Kidney (tissue), 13 donors: ENCODE measurements at regions not wholly inside any gene's neighbourhood (a gene's known extent, or its start where the extent isn't known, plus 50 kb on each side); places are given as distances from the start of the nearest gene placed in this dataset.
A peak's percentile ranks its signal among the peaks of the same experiment; 100 is the strongest.
"Not testable (repeated sequence)": the region's sequence is repeated elsewhere in the genome, so short reads cannot be mapped to it uniquely, and the experiment has no call there.

Source experiments
- DNase-seq, 5 donors: peaks; one replicate each; pipeline ENCODE4 v3.0.0-alpha.2; 2013 to 2020
- FAIRE-seq: peaks from 2 replicates; lab custom pipeline; 2012; peaks lifted over from hg19 to GRCh38; lab: Jason Lieb, UNC
- H3K27ac ChIP-seq, 2 donors: one replicate each; pipeline ENCODE4 v1.7.0; 2013; ENCODE audit warnings: low read depth in 2 of 2, low read length in 2 of 2, inconsistent platforms in 1 of 2
- H3K27me3 ChIP-seq: one replicate; pipeline ENCODE4 v1.7.1; 2013; ENCODE audit warnings: low read length, inconsistent platforms; ENCODE audit not compliant: control insufficient read depth, insufficient read depth
- H3K36me3 ChIP-seq, 3 donors: one replicate each; pipeline versions ENCODE4 v1.7.0 to v1.7.1; 2013; ENCODE audit warnings: low read length in 3 of 3, control low read depth in 1 of 3, inconsistent platforms in 1 of 3; ENCODE audit not compliant: insufficient read depth in 3 of 3, control insufficient read depth in 2 of 3
- H3K4me1 ChIP-seq, 3 donors: one replicate each; pipeline versions ENCODE4 v1.7.0 to v1.7.1; 2013; ENCODE audit warnings: low read length in 3 of 3, inconsistent platforms in 1 of 3, low read depth in 1 of 3; ENCODE audit not compliant: control insufficient read depth in 2 of 3, insufficient read depth in 2 of 3
- H3K4me3 ChIP-seq, 3 donors: one replicate each; pipeline versions ENCODE4 v1.7.0 to v1.8.1; 2013; ENCODE audit warnings: low read length in 3 of 3, control low read depth in 1 of 3, inconsistent platforms in 1 of 3
- H3K9ac ChIP-seq, 3 donors: one replicate each; pipeline versions ENCODE4 v1.7.0 to v1.7.1; 2013; ENCODE audit warnings: low read length in 3 of 3, control low read depth in 1 of 3, inconsistent platforms in 1 of 3
- H3K9me3 ChIP-seq, 3 donors: one replicate each; pipeline versions ENCODE4 v1.7.0 to v1.7.1; 2013; ENCODE audit warnings: low read length in 3 of 3, control low read depth in 1 of 3, inconsistent platforms in 1 of 3; ENCODE audit not compliant: control insufficient read depth in 2 of 3, insufficient read depth in 1 of 3
- intact Hi-C: fragments of 100-400 bp; cut with DNase I; formaldehyde crosslinking; loops from one replicate; pipeline ENCODE4 v1.11.1; 2022
- TF ChIP-seq, protein P1 (sequence below): IDR thresholded peaks from 3 replicates; pipeline ENCODE4 v1.5.1; 2012; ENCODE audit warnings: mild to moderate bottlenecking, moderate library complexity, borderline replicate concordance; ENCODE audit not compliant: insufficient read depth; ENCODE audit errors: extremely low read depth
- donor health status: control.
- donor health status: control.
- donor health status: control.
- donor health status: control.
- donor health status: control.
- donor health status: DM: yes; HTN: yes; CAD: no.
- donor health status: Normal renal cell carcinoma (clear cell type).

GRCh38 chr13:111630406-111630805 is 310.0 kb downstream of the TEX29 start:
- DNase-seq (peak in 3 of 5 donors; percentile 39 to 53 (median 47)), FAIRE-seq (no peak)
- Histone ChIP-seq H3K9ac (no peak overlapping the region), H3K9me3 (no peaks in the 10 kb centered on the region), H3K27ac (no peak overlapping the region), H3K4me1 (no peaks in the 10 kb centered on the region), H3K36me3 (no peaks in the 10 kb centered on the region), H3K27me3 (peaks cover 2% of the 10 kb centered on the region), H3K4me3 (no peak overlapping the region)
- intact Hi-C loops, result no loop called here
- TF ChIP-seq, protein P1, sequence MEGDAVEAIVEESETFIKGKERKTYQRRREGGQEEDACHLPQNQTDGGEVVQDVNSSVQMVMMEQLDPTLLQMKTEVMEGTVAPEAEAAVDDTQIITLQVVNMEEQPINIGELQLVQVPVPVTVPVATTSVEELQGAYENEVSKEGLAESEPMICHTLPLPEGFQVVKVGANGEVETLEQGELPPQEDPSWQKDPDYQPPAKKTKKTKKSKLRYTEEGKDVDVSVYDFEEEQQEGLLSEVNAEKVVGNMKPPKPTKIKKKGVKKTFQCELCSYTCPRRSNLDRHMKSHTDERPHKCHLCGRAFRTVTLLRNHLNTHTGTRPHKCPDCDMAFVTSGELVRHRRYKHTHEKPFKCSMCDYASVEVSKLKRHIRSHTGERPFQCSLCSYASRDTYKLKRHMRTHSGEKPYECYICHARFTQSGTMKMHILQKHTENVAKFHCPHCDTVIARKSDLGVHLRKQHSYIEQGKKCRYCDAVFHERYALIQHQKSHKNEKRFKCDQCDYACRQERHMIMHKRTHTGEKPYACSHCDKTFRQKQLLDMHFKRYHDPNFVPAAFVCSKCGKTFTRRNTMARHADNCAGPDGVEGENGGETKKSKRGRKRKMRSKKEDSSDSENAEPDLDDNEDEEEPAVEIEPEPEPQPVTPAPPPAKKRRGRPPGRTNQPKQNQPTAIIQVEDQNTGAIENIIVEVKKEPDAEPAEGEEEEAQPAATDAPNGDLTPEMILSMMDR, result no peak

GRCh38 chr13:111631271-111631670 is 310.8 kb downstream of the TEX29 start:
- H3K9ac ChIP-seq, H3K27ac ChIP-seq, H3K27me3 ChIP-seq, H3K36me3 ChIP-seq, DNase-seq, intact Hi-C loops, H3K4me1 ChIP-seq, FAIRE-seq, H3K9me3 ChIP-seq, H3K4me3 ChIP-seq: not testable (repeated sequence)

DNA sequence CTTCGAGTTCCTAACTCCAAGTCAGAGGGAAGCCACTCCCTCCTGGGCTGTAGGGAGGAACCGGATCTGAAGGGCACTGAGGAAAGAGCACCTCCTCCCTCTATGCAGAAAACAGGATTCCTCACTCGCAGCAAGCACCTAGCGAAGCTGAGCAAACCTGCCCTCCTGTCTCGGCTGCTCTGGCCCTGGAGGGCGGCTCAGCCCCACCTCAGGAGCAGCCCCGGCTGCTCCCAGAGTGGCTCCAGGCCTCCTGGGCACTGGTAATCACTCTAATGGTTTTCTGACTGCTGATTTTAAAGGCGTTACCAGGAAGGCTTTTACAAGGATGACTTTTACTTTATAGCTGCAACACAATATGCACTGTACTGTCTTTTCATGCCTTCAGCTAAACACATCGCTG is 312.5 kb downstream of the TEX29 start:
- TF ChIP-seq, protein P1, result no peak
- Histone ChIP-seq H3K27me3 (peaks cover 2% of the 10 kb centered on the region), H3K9me3 (no peaks in the 10 kb centered on the region), H3K4me3 (no peak overlapping the region), H3K27ac (no peak overlapping the region), H3K9ac (no peak overlapping the region), H3K4me1 (no peaks in the 10 kb centered on the region), H3K36me3 (no peaks in the 10 kb centered on the region)
- intact Hi-C loops, result no loop called here
- FAIRE-seq (no peak), DNase-seq (peak in 3 of 5 donors; percentile 45 to 51 (median 50))

- H3K36me3 ChIP-seq, result no peaks in the 10 kb centered on the region
- H3K4me1 ChIP-seq, result no peaks in the 10 kb centered on the region
- TF ChIP-seq, protein P1, result no peak
- H3K9ac ChIP-seq, result no peak overlapping the region
- intact Hi-C loops, result no loop called here
- FAIRE-seq (no peak), DNase-seq (no peak)
- H3K9me3 ChIP-seq, result no peaks in the 10 kb centered on the region
- H3K27ac ChIP-seq, result no peak overlapping the region
- H3K4me3 ChIP-seq, result no peak overlapping the region
- peaks cover 2% of the 10 kb centered on the region for H3K27me3 ChIP-seq
Observed at GRCh38 chr13:111633401-111633800, 313.0 kb downstream of the TEX29 start.
